HUDEP-2 (cell line): ENCODE measurements at regions not wholly inside any gene's neighbourhood (a gene's known extent, or its start where the extent isn't known, plus 50 kb on each side); places are given as distances from the start of the nearest gene placed in this dataset.

ENCODE experiments used
- DNase-seq, 76 experiments: peaks; one replicate each; lab custom pipeline; 2025; ENCODE audit not compliant: unreplicated experiment in 76 of 76; lab: John Stamatoyannopoulos, UW

DNA sequence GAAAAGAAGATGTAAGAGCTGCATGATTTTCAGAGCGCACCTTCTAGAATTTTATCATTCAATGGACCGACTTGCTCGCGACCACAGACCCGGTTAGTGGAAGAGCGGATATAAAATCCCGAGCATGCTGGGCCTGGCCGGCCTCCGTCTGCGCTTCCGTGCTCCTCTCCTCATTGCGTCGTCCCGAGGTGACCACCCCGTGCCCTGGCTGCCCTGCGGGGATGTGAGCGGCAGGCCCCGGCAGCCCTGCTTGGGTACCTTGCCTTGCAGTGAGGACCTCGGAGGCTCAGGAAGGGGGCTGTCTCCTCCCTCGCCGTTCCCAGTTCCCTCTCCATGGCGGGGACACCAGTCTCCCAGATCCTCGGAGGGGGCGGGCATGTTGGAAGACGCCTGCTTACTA, 330.9 kb upstream of the SHH start:
- DNase-seq, result no peak

GRCh38 chr7:156141941-156142340, 329.7 kb upstream of the SHH start:
- DNase-seq, result no peak

DNA sequence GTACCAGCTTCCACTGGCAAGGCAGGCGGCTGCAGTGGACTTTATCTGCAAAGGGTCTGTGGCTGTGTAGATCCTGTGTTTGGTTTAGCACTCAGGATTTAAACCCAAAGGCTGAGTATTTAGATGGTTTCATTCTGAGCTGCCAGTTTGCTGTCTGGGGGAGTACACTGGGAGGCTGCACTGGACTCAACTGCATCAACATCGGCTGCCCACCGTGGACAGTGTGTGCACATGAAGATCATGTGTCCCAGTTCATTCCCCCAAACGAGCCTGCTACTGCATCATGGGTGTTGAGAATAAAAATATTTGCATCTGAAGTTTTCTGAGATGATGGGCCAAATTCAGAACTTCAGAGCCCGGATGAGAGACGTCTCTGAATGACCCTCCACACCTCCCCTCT, 328.6 kb upstream of the SHH start:
- DNase-seq, result no peak

DNA sequence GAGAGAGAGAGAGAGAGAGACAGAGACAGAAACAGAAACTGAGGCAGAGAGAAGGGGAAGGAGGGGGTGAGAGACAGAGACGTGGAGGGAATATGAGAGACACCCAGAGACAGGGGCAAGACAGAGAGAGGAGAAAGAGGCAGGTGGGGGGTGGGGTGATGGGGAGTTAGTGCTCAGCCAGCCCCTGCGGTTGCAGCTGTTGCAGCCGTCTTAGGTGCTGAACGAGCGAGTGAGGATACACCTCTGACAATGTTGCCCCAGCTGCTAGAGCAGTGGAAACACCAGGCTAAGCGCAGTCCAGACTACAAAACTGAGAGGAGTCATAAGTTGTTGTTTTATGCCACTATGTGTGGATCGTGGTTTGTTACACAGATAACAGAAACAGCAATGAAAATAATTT, 328.2 kb upstream of the SHH start:
- no peak for DNase-seq

DNA sequence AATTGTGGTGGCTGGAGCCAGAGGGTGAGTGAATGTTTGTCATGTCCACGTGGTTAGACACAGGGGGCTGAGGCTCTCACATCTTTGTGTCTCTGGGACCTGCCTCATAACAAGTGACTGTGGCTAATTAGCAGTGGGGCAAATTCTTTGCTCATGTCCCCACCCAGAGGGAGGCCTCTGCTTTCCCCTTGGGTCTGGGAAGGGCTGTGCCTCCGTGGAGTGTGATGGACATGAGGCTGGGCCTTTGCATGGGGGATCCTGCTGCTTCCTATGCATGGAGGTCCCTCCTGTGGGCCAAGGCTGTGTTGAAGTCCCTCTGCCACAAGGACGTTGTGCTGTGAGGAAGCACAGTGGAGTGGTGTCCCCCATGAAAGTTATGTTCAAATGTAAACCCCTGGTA, 327.4 kb upstream of the SHH start:
- no peak for DNase-seq

DNA sequence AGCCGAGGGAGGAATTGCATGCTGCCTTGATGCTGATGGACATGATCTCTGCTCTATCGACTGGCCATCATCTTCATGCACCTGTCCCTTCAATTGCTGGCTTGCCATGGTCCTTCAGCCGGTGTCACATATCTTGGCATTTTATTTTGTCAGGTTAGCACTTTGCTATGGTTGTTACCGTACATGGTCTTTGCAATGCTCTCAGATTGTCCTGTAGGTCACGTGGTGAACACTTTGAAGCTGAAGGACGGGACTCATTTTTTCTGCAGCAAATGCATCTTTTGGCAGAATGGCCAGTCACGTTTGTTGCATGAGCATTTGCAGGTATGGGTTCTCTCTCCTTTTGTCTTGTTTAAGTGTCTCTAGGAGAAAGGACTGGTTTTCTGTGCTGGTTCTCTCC, 326.8 kb upstream of the SHH start:
- no peak for DNase-seq

GRCh38 chr7:156131881-156132280, 319.6 kb upstream of the SHH start:
- no peak for DNase-seq

GRCh38 chr7:156129522-156129921, 317.3 kb upstream of the SHH start:
- DNase-seq, result no peak

DNA sequence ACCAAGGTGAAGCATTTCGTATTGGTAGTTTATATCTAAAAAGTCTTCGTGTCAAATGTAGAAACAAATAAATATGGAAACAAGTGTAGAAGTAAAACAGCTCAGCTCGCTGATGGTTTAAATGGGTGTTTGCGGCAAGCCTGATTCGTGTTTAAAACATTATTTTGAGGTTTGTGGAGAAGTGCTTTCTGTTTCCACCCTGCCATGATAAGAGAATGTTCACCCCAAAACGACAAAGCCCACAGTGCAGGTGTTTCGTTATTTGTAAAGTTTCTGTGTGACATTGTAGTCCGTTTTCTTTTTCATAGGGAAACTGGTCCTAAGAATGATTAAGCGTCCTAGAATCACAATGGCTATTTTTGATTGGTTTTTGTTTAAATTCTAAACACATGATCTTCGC, 316.2 kb upstream of the SHH start:
- no peak for DNase-seq

DNA sequence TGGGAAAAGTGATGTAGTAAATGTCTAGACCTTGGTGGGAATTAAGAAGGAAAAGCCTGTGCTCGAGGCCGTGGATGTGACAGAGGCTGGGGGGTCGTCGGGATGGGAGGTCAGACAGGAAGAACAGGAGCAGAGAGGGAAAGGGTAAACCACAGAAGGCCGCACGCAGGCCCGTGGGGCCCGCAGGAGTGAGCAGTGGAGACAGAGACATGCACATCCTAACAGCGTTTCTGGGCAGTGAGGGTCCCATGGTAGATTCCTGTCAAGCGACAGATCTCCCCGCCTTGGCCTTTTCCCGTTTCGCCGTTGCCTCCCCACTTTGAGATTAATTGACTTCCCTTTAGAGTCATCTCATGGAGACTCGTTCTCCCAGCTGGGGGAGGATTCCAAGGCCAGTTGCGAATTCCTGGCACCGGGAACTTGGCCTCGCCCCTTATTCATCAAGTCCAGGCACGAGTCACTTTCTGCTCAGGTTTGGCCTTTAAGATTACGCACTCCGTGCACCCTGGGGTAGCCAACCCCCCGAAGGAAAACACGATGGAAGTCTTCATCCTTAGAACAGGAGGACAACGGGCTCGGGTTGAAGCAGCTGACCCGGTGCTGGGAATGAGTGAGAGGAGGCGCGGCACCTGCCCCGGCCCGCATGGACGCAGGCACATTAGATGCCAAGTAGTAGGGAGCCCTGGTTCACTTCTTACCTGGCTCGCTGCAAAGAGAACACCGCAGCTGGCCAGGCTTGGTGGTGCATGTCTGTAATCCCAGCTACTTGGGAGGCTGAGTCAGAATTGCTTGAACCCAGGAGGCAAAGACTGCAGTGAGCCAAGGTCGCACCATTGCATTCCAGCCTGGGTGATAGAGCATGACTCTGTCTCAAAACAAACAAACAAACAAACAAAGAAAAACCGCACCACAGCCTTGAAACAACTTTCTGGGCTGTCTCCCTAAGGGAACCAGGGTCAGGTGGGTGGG, 315.2 kb upstream of the SHH start:
- DNase-seq, result no peak

GRCh38 chr7:156125841-156126730, 313.8 kb upstream of the SHH start:
- DNase-seq, result no peak

DNA sequence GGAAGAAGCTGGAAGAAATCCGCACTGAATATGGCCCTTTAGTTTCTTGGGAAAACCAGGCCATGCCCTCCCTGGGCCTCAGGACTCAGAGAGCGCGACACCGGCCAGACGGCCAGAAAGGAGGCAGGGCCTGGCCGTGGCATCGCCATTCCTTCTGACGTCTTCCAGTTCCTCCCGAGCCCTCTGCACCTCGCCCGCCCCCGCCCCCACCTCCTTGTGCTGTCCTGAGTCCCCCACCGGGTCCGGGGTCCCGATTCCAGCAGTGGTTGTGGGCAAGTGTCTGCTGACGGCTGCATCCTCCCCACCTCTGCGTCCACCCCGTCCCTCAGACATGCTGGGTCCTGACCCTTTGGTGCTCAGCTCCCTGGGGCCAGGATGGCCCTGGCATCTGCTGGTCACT, 312.1 kb upstream of the SHH start:
- no peak for DNase-seq

DNA sequence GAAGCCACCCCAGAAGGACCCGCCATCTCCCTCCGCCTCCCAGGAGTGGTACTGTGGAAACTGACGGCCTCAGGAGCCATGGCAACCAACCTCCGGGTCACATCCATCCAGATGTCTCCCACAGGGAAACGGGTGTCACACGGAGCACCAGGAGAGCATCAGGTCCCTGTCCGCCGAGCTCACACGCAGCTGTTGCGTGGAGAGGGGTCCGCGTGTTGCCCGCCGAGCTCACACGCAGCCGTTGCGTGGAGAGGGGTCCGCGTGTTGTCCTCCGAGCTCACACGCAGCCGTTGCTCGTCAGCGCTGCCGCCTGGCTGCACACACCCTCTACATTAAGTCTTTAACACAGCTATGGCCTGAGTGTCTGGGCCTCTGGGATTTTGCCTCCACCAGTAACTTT, 311.1 kb upstream of the SHH start:
- no peak for DNase-seq

GRCh38 chr7:156122752-156123354, 310.6 kb upstream of the SHH start:
- DNase-seq, result no peak

DNA sequence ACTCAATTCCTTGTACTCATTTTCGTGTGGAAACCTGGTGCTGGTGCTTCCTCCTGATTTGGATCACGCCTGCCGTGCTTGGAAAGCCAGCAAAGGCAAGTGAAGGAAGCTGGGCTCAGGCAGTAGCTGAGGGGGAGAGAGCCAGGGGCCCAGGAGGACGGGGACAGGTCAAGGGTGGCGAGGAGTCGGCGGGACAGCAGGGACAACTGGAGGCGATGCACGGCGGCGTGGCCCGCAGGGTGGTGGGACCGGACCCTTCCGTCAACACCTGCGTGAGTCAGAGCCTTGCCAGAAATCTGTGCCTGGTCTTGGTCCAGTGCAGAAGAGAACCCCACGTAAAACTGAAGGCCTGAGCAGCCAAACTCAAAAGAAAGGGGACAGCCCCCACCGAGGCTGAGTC, 309.7 kb upstream of the SHH start:
- DNase-seq, result no peak

- DNase-seq, result no peak
Observed at GRCh38 chr7:156121434-156121833, 309.2 kb upstream of the SHH start.

DNA sequence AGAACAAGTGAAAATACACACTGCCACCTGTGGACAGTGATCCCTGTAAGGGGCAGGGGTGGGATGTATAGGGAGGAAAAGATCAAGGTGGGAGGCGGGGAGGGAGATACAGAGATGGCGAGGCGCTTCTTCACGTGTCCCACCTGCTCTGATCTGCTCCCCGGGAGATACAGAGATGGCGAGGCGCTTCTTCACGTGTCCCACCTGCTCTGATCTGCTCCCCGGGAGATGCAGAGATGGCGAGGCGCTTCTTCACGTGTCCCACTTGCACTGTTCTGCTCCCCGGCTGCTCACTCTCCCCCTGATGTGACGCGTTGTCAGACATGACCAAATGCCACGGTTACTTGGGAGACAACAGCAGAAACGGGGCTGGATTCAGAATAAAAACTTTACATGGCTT, 308.3 kb upstream of the SHH start:
- no peak for DNase-seq

DNA sequence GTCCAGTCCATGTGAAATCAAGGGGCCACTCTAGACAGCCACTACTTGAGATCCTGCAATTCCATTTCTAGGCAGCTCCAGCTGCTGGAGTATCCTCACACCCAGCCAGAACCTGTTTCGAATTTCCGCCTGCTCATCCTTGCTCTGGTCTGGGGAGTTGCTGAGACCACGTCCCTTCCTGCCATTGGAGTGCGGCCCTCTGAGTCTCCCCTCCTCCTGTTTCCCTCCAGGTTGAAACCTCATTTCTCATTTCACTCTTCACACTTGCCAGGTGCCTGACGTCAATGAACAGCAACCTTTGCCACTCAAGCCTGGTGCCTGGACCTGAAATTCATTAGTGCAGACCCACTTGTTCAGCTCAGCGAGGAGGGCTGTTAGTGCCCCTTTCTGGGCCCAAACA, 307.5 kb upstream of the SHH start:
- no peak for DNase-seq

GRCh38 chr7:156118248-156118645, 306.0 kb upstream of the SHH start:
- DNase-seq, result no peak

DNA sequence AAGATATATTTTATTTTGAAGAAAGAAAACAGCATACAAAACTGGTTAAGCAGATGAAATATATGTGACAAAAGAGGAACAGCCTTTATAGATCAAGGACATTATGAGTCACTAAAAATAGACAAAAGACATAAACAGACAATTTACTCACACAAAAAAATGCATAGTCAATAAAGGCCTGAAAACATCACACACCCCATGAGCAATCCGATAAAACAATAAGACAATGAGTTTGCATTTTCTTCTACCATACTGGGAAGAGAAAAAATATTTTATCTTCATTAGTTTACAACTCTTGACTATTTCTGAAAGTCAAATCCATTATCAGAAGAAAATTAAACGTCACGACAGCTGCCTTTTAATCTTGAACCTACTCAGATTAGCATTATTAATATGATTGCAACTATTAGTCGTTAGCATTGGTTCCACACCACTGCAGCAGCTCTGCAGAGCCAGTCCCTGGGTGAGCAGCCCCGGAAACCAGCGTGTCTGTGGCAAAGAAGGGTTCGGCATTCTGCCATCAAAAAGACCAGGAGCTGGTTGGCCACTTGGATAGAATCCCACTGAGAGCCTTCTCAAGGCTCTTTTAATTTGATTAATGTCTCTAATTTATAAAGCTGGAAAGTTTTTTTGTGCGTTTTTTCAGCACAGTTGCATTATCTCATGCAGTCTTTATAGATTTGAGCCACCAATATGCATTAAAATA, 305.4 kb upstream of the SHH start:
- DNase-seq, result no peak
